ENCODE measurements at regions not wholly inside any gene's neighbourhood (a gene's known extent, or its start where the extent isn't known, plus 50 kb on each side); places are given as distances from the start of the nearest gene placed in this dataset.

DNA sequence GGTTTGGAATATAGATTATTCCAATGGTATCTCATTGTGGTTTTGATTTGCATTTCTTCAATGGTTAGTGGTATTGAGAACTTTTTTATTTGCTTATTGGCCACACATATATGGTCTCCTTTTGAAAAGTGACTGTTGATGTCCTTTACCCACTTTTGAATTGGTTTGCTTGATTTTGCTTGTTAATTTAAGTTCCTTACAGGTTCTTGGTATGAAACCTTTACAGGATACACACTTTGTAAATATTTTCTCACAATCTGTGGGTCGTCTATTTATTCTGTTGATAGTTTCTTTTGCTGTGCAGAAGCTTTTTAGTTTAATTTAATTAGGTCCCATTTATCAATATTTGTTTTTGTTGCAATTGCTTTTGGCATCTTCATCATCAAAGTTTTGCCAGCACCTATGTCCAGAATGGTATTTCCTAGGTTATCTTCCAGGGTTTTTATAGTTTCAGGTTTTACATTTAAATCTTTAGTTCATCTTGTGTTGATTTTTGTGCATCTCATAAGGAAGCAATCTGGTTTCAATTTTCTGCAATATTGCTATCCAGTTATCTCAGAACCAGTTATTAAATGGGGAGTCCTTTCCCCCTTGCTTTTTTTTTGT, 475.7 kb upstream of the PABPC4L start:
- Histone ChIP-seq H3K27me3 (ENCODE audit: control insufficient read depth, insufficient read depth, low read length) (no peaks in the 10 kb centered on the region), H3K4me3 (ENCODE audit: low read depth, low read length) (no peak overlapping the region), H3K27ac (ENCODE audit: low read depth, low read length) (no peak overlapping the region), H3K9me3 (ENCODE audit: control insufficient read depth, insufficient read depth, low read length) (no peaks in the 10 kb centered on the region)
- POLR2A ChIA-PET, result no interaction called here
- no peak for DNase-seq (ENCODE audit: low read depth, low spot score)
- CTCF ChIA-PET, result no interaction called here
- TF ChIP-seq, protein P1, sequence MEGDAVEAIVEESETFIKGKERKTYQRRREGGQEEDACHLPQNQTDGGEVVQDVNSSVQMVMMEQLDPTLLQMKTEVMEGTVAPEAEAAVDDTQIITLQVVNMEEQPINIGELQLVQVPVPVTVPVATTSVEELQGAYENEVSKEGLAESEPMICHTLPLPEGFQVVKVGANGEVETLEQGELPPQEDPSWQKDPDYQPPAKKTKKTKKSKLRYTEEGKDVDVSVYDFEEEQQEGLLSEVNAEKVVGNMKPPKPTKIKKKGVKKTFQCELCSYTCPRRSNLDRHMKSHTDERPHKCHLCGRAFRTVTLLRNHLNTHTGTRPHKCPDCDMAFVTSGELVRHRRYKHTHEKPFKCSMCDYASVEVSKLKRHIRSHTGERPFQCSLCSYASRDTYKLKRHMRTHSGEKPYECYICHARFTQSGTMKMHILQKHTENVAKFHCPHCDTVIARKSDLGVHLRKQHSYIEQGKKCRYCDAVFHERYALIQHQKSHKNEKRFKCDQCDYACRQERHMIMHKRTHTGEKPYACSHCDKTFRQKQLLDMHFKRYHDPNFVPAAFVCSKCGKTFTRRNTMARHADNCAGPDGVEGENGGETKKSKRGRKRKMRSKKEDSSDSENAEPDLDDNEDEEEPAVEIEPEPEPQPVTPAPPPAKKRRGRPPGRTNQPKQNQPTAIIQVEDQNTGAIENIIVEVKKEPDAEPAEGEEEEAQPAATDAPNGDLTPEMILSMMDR (IDR thresholded peaks at IDR 0.05; ENCODE audit: low read depth, low read length), result no peak

DNA sequence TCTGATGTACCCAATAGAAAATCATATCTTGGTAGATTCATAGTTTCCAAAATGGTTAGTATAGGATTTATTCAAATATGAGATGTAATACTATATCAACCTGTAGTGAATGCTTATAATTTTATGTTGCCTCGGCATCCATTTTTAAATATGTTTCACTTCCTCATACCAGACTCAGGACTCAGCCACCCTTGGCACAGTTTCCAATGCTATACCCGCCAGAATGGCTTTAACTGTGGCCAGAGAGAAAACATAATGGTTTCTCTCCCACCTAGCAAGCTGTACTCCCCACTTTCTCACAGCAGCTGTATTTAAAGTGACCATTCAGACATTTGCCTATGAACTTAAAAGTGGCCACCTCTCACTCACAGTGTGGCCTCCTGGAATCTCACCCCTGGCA, 466.6 kb upstream of the PABPC4L start:
- ChIA-PET POLR2A (no interaction called here), CTCF (no interaction called here)
- no peak for DNase-seq (ENCODE audit: low read depth, low spot score)
- Histone ChIP-seq H3K9me3 (ENCODE audit: control insufficient read depth, insufficient read depth, low read length) (peaks cover 10% of the 10 kb centered on the region), H3K27ac (ENCODE audit: low read depth, low read length) (no peak overlapping the region), H3K4me3 (ENCODE audit: low read depth, low read length) (no peak overlapping the region), H3K27me3 (ENCODE audit: control insufficient read depth, insufficient read depth, low read length) (no peaks in the 10 kb centered on the region)
- TF ChIP-seq, protein P1 (IDR thresholded peaks at IDR 0.05; ENCODE audit: low read depth, low read length), result no peak

DNA sequence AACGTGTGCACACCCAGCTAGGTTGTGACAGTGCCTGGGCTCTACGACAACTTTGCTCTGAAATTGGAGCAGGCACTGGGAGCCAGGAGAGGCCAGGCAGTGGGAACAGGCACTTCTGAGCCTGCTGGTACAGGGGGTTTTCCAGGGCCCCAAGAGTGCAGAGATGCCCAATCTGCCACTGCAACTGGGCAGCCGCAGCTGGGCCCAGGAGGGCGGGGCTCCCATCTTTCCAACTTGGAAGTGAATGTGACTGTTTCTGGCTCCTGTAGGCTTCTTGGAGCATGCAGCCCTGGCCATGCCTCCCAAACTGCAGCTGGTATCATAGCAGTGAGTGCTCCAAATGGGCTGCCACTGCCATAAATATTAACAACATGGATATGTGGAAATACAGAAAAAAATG, 465.1 kb upstream of the PABPC4L start:
- TF ChIP-seq, protein P1 (IDR thresholded peaks at IDR 0.05; ENCODE audit: low read depth, low read length), result no peak
- CTCF ChIA-PET, result no interaction called here
- H3K4me3 ChIP-seq (ENCODE audit: low read depth, low read length), result no peak overlapping the region
- no peaks in the 10 kb centered on the region for H3K27me3 ChIP-seq (ENCODE audit: control insufficient read depth, insufficient read depth, low read length)
- H3K9me3 ChIP-seq (ENCODE audit: control insufficient read depth, insufficient read depth, low read length), result peaks cover 10% of the 10 kb centered on the region
- no peak overlapping the region for H3K27ac ChIP-seq (ENCODE audit: low read depth, low read length)
- POLR2A ChIA-PET, result no interaction called here
- no peak for DNase-seq (ENCODE audit: low read depth, low spot score)

DNA sequence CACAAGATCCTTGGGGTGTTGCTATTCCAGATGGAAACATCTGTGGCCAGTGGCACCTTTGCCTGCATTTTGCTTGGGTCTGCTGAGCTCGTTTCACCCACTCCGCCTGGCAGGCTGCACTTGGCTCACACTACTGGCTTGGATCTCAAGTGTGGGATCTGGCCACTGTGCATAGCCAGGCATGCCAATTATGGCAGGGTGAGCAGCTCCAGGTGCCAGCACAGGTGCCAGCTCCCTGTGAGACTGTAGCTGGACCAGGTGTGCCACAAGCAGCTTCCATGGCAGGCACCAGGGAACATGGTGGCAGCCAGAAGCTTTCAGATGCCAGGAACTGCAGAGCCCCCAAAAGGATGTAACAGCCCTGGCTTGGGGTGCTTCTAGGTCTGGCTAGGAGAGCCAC, 463.8 kb upstream of the PABPC4L start:
- Histone ChIP-seq H3K4me3 (ENCODE audit: low read depth, low read length) (no peak overlapping the region), H3K9me3 (ENCODE audit: control insufficient read depth, insufficient read depth, low read length) (peaks cover 10% of the 10 kb centered on the region), H3K27me3 (ENCODE audit: control insufficient read depth, insufficient read depth, low read length) (no peaks in the 10 kb centered on the region), H3K27ac (ENCODE audit: low read depth, low read length) (no peak overlapping the region)
- ChIA-PET CTCF (no interaction called here), POLR2A (no interaction called here)
- TF ChIP-seq, protein P1 (IDR thresholded peaks at IDR 0.05; ENCODE audit: low read depth, low read length), result no peak
- no peak for DNase-seq (ENCODE audit: low read depth, low spot score)

DNA sequence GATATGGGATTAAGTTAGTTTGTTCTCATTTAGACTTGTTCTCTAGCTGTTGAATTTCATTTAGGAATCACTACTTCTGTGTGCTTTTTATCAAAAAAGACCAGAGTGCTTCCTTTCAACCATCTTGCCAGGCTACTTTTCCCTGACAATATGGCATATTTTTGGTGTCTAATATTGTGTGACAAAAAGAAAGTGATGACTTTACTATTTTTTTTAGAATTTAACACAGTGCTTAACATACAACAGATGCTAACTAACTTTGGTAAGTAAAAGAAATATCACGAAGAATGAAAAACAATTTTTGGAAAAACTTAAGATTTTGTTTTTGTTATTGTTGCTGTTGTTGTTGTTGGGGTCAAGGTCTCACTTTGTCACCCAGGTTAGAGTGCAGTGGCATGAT, 462.2 kb upstream of the PABPC4L start:
- POLR2A ChIA-PET, result no interaction called here
- Histone ChIP-seq H3K27me3 (ENCODE audit: control insufficient read depth, insufficient read depth, low read length) (no peaks in the 10 kb centered on the region), H3K27ac (ENCODE audit: low read depth, low read length) (no peak overlapping the region), H3K4me3 (ENCODE audit: low read depth, low read length) (no peak overlapping the region), H3K9me3 (ENCODE audit: control insufficient read depth, insufficient read depth, low read length) (peaks cover 10% of the 10 kb centered on the region)
- TF ChIP-seq, protein P1 (IDR thresholded peaks at IDR 0.05; ENCODE audit: low read depth, low read length), result no peak
- DNase-seq (ENCODE audit: low read depth, low spot score), result no peak
- CTCF ChIA-PET, result no interaction called here
